Sigmoid colon (tissue), 6 donors: ENCODE measurements at regions not wholly inside any gene's neighbourhood (a gene's known extent, or its start where the extent isn't known, plus 50 kb on each side); places are given as distances from the start of the nearest gene placed in this dataset.

Source experiments
- DNase-seq: peaks from one replicate; pipeline ENCODE4 v3.0.0-alpha.2; 2019
- H3K27ac ChIP-seq, 4 donors: fragments of 200-600 bp; sonication (generic); one replicate each; pipeline ENCODE4 v1.5.1; 2016 to 2019; ENCODE audit warnings: mild to moderate bottlenecking in 1 of 4
- H3K27me3 ChIP-seq, 3 donors: fragments of 200-600 bp; sonication (generic); one replicate each; pipeline ENCODE4 v1.5.1; 2019; ENCODE audit warnings: mild to moderate bottlenecking in 1 of 3
- H3K36me3 ChIP-seq, 4 donors: fragments of 200-600 bp; sonication (generic); one replicate each; pipeline ENCODE4 v1.5.1; 2016 to 2019
- H3K4me1 ChIP-seq, 4 donors: fragments of 200-600 bp; sonication (generic); one replicate each; pipeline ENCODE4 v1.5.1; 2017 to 2019
- H3K4me3 ChIP-seq, 4 donors: fragments of 200-600 bp; sonication (generic); one replicate each; pipeline ENCODE4 v1.5.1; 2017 to 2019; ENCODE audit warnings: mild to moderate bottlenecking in 2 of 4, moderate library complexity in 1 of 4
- H3K9me3 ChIP-seq, 4 donors: fragments of 200-600 bp in 3 of 4; sonication (generic) in 3 of 4; one replicate each; pipeline versions ENCODE4 v1.5.1 to v1.6.1; 2013 to 2019
- CTCF ChIP-seq, 4 experiments: fragments of 450-650 bp in 3 of 4; fragments of 200-600 bp in 1 of 4; IDR thresholded peaks; one replicate each; pipeline ENCODE4 v1.5.1; 2016 to 2019; ENCODE audit warnings: antibody characterized with exemption in 4 of 4, mild to moderate bottlenecking in 3 of 4, moderate library complexity in 2 of 4
- EP300 ChIP-seq, 4 donors: sonication (generic); formaldehyde crosslinking; IDR thresholded peaks; one replicate each; pipeline ENCODE4 v1.6.1; 2017; ENCODE audit warnings: antibody characterized with exemption in 4 of 4
- POLR2A ChIP-seq, 2 donors: fragments of 450-650 bp; IDR thresholded peaks; one replicate each; pipeline ENCODE4 v1.6.1; 2016; ENCODE audit warnings: antibody characterized with exemption in 2 of 2, mild to moderate bottlenecking in 2 of 2, moderate library complexity in 2 of 2
- POLR2AphosphoS5 ChIP-seq, 4 donors: sonication (generic); formaldehyde crosslinking; IDR thresholded peaks; one replicate each; pipeline ENCODE4 v1.6.1; 2017; ENCODE audit warnings: antibody characterized with exemption in 4 of 4
- WGBS, 2 donors: extraction: QIAGEN DNeasy Blood & Tissue Kit; methylation state at CpG; one replicate each; pipeline ENCODE4 v1.1.7; 2013; 5-methylcytosine and 5-hydroxymethylcytosine counted together
- intact Hi-C: fragments of 100-400 bp; cut with DNase I; formaldehyde crosslinking; loops from one replicate; pipeline ENCODE4 v1.15.1; 2023
- donor health status: healthy with polysubstance abuse.
- donor health status: healthy.

- Histone ChIP-seq H3K4me3 (no peak overlapping the region), H3K4me1 (peaks cover 0 to 19% (median 13%) of the 10 kb centered on the region in 4 donors), H3K27ac (no peak overlapping the region), H3K27me3 (no peaks in the 10 kb centered on the region), H3K9me3 (no peaks in the 10 kb centered on the region), H3K36me3 (no peaks in the 10 kb centered on the region)
- intact Hi-C loops, result no loop called here
- WGBS, 2 donors, result 50 to 74% methylated on average over 18 of the region's 18 CpGs
- TF ChIP-seq POLR2A (IDR thresholded peaks at IDR 0.05) (no peak), EP300 (IDR thresholded peaks at IDR 0.05) (no peak), CTCF (IDR thresholded peaks at IDR 0.05) (no peak), POLR2AphosphoS5 (IDR thresholded peaks at IDR 0.05) (no peak)
- DNase-seq, result no peak
These were observed 151.1 kb downstream of the GLI2 start for GRCh38 chr2:120886534-120887319.

- H3K27ac ChIP-seq, result no peak overlapping the region
- no peaks in the 10 kb centered on the region for H3K9me3 ChIP-seq
- no peak overlapping the region for H3K4me3 ChIP-seq
- H3K36me3 ChIP-seq, result no peaks in the 10 kb centered on the region
- TF ChIP-seq EP300 (IDR thresholded peaks at IDR 0.05) (no peak), POLR2AphosphoS5 (IDR thresholded peaks at IDR 0.05) (no peak), CTCF (IDR thresholded peaks at IDR 0.05) (no peak), POLR2A (IDR thresholded peaks at IDR 0.05) (no peak)
- intact Hi-C loops, result no loop called here
- no peak for DNase-seq
- 33 to 74% methylated on average over 11 of the region's 11 CpGs for WGBS, 2 donors
- H3K27me3 ChIP-seq, result no peaks in the 10 kb centered on the region
- H3K4me1 ChIP-seq, result peaks cover 0 to 13% (median 7%) of the 10 kb centered on the region in 4 donors
These were observed 151.6 kb downstream of the GLI2 start for GRCh38 chr2:120887320-120887697.

GRCh38 chr2:120887741-120888231, 152.1 kb downstream of the GLI2 start:
- no peak overlapping the region for H3K4me3 ChIP-seq
- DNase-seq, result no peak
- 38 to 79% methylated on average over 14 of the region's 14 CpGs for WGBS, 2 donors
- no peak overlapping the region for H3K27ac ChIP-seq
- no peaks in the 10 kb centered on the region for H3K9me3 ChIP-seq
- no peaks in the 10 kb centered on the region for H3K27me3 ChIP-seq
- H3K36me3 ChIP-seq, result no peaks in the 10 kb centered on the region
- TF ChIP-seq POLR2A (IDR thresholded peaks at IDR 0.05) (no peak), CTCF (IDR thresholded peaks at IDR 0.05) (no peak), EP300 (IDR thresholded peaks at IDR 0.05) (no peak), POLR2AphosphoS5 (IDR thresholded peaks at IDR 0.05) (no peak)
- peaks cover 0 to 13% (median 4%) of the 10 kb centered on the region in 4 donors for H3K4me1 ChIP-seq
- intact Hi-C loops, result no loop called here

GRCh38 chr2:120888851-120889250, 153.2 kb downstream of the GLI2 start:
- intact Hi-C loops, result no loop called here
- TF ChIP-seq EP300 (IDR thresholded peaks at IDR 0.05), result no peak
- TF ChIP-seq POLR2AphosphoS5 (IDR thresholded peaks at IDR 0.05), result no peak
- no peak for TF ChIP-seq POLR2A (IDR thresholded peaks at IDR 0.05)
- TF ChIP-seq CTCF (IDR thresholded peaks at IDR 0.05), result no peak

More at GRCh38 chr2:120888851-120889250, 153.2 kb downstream of the GLI2 start:
- H3K36me3 ChIP-seq, result no peaks in the 10 kb centered on the region
- no peak for DNase-seq
- no peak overlapping the region for H3K4me3 ChIP-seq
- no peak overlapping the region for H3K27ac ChIP-seq
- WGBS, 2 donors, result 94% methylated on average over 10 of the region's 10 CpGs
- no peaks in the 10 kb centered on the region for H3K9me3 ChIP-seq
- H3K27me3 ChIP-seq, result no peaks in the 10 kb centered on the region
- peaks cover 0 to 21% (median 14%) of the 10 kb centered on the region in 4 donors for H3K4me1 ChIP-seq
